ENCODE measurements at regions not wholly inside any gene's neighbourhood (a gene's known extent, or its start where the extent isn't known, plus 50 kb on each side); places are given as distances from the start of the nearest gene placed in this dataset.

DNA sequence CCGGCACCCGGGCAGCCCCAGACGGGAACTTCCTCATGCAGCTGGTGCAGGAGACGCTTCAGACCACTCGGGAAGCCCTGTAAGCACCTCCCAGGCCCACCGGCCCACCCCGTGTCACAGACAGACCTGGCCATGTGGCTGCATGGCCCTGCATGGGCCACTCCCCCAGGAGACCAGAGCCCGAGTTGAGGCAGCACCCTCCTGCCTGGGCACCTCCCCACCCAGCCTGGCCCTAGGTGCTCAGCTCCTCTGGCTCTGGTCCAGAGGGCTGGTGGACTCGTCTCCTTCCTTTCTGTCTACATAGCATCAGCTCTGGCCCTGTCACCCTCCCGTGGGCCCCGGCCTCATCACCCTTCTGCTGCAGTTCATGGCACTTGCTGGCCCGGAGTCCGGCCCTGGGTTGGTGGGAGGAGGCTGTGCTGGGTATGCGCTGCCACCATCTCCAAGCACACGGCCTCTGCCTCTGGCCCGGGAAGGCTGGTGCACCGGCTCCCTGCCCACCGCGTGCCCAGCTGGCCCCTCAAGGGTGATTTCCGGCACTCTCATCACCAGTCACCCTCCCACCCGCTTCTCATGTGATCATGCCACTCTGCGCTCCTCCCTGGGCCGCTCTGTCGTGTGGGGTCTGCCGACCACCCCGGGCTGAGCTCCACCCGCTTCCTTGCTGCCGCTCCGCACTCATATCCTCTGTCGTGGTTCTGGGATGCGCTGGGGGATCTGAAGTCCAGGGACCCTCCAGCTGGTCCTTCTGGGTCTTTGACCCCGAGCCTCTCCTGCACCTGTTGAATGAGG, 53.1 kb upstream of the DPYSL4 start:
- Histone ChIP-seq H3K9me3 (ENCODE audit: control insufficient read depth, insufficient read depth, low read depth, low read length) (no peaks in the 10 kb centered on the region), H3K36me3 (ENCODE audit: control insufficient read depth, insufficient read depth, low read length) (no peaks in the 10 kb centered on the region), H3K4me1 (ENCODE audit: control insufficient read depth, insufficient read depth, low read length) (no peaks in the 10 kb centered on the region), H3K27ac (ENCODE audit: low read length) (no peak overlapping the region), H3K27me3 (ENCODE audit: control insufficient read depth, insufficient read depth, low read length) (no peaks in the 10 kb centered on the region; the same call in 1 of the 2 replicates), H3K4me3 (ENCODE audit: low read depth in 2 of 2, low read length in 2 of 2) (no peak overlapping the region)
- intact Hi-C loops (cut with micrococcal nuclease; ENCODE audit: unreplicated experiment) = loop anchor here (10.0 kb wide), 1 partner anchor 99 kb away; no protein-coding TSS in a partner anchor
- ATAC-seq = no peak
- in situ Hi-C loops (cut with HindIII; ENCODE audit: low pct_unique_long_range_greater_than_20kb, low sequenced_read_pairs) = no loop called here
- BruUV-seq (replicated peaks) = no TSS peak
- TF ChIP-seq, protein P1, sequence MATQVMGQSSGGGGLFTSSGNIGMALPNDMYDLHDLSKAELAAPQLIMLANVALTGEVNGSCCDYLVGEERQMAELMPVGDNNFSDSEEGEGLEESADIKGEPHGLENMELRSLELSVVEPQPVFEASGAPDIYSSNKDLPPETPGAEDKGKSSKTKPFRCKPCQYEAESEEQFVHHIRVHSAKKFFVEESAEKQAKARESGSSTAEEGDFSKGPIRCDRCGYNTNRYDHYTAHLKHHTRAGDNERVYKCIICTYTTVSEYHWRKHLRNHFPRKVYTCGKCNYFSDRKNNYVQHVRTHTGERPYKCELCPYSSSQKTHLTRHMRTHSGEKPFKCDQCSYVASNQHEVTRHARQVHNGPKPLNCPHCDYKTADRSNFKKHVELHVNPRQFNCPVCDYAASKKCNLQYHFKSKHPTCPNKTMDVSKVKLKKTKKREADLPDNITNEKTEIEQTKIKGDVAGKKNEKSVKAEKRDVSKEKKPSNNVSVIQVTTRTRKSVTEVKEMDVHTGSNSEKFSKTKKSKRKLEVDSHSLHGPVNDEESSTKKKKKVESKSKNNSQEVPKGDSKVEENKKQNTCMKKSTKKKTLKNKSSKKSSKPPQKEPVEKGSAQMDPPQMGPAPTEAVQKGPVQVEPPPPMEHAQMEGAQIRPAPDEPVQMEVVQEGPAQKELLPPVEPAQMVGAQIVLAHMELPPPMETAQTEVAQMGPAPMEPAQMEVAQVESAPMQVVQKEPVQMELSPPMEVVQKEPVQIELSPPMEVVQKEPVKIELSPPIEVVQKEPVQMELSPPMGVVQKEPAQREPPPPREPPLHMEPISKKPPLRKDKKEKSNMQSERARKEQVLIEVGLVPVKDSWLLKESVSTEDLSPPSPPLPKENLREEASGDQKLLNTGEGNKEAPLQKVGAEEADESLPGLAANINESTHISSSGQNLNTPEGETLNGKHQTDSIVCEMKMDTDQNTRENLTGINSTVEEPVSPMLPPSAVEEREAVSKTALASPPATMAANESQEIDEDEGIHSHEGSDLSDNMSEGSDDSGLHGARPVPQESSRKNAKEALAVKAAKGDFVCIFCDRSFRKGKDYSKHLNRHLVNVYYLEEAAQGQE (IDR thresholded peaks at IDR 0.05; ENCODE audit: insufficient read depth in 1 of 2, low read depth in 2 of 2, low read length in 1 of 2) = no peak
- TF ChIP-seq SIN3A (IDR thresholded peaks at IDR 0.05; ENCODE audit: borderline replicate concordance, insufficient read depth, low read depth, low read length) = no peak
- TF ChIP-seq POLR2AphosphoS5 (IDR thresholded peaks at IDR 0.05; ENCODE audit: low read depth, low read length) = no peak
- TF ChIP-seq, protein P2, sequence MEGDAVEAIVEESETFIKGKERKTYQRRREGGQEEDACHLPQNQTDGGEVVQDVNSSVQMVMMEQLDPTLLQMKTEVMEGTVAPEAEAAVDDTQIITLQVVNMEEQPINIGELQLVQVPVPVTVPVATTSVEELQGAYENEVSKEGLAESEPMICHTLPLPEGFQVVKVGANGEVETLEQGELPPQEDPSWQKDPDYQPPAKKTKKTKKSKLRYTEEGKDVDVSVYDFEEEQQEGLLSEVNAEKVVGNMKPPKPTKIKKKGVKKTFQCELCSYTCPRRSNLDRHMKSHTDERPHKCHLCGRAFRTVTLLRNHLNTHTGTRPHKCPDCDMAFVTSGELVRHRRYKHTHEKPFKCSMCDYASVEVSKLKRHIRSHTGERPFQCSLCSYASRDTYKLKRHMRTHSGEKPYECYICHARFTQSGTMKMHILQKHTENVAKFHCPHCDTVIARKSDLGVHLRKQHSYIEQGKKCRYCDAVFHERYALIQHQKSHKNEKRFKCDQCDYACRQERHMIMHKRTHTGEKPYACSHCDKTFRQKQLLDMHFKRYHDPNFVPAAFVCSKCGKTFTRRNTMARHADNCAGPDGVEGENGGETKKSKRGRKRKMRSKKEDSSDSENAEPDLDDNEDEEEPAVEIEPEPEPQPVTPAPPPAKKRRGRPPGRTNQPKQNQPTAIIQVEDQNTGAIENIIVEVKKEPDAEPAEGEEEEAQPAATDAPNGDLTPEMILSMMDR (IDR thresholded peaks at IDR 0.05) = no peak
- no peak for TF ChIP-seq TCF7L2 (IDR thresholded peaks at IDR 0.05; ENCODE audit: low read depth, low read length)
- DNase-seq (ENCODE audit: low read depth, low spot score) = no peak
- CTCF ChIA-PET = interaction anchor here (0.7 kb wide), 1 partner anchor 37 kb away, joined by 3 read pairs; no protein-coding TSS in a partner anchor
- POLR2A ChIA-PET = no interaction called here

DNA sequence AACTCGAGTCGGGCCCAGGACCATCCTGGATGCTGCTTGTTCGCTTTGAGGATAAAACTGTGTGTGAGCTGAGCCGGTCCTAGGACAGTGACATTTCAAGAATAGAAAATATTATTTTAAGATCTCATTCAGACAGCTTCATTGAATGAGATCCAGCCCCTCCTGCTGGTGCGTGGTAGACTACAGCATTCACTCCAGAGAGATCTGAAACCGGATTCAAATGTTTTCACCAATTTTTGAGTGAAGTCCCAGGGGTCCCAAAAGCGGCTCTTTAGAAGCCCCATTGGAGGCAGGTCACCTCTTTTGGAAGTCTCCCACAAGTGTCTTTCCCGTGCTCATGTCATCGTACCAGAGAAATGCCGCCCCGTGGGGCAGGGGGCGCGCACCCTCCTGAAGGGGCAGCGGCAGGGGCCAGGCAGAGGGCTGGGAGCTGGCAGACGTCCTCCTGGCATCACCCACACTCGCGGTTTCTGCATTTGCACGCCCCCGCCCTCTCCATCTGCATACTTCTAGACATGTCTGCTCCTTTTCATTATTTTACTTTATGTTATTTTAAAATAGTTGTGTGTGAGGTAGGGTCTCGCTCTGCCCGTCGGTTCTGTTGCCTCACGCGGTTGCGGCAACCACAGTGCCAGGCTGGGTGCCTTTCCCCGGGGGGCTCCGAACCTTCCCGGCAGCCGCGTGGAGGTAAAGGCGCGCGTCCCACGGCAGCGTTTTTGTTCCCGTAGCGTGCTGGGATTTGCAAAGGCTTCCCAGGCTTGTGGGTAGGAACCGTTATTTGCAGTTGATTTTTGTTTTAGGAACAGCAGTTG, 52.3 kb upstream of the DPYSL4 start:
- no peaks in the 10 kb centered on the region for H3K4me1 ChIP-seq (ENCODE audit: control insufficient read depth, insufficient read depth, low read length)
- DNase-seq (ENCODE audit: low read depth, low spot score) (no peak), ATAC-seq (no peak)
- ChIA-PET CTCF (interaction anchor here (0.7 kb wide), 1 partner anchor 38 kb away, joined by 3 read pairs; no protein-coding TSS in a partner anchor), POLR2A (no interaction called here)
- no peaks in the 10 kb centered on the region for H3K36me3 ChIP-seq (ENCODE audit: control insufficient read depth, insufficient read depth, low read length)
- no peak overlapping the region for H3K4me3 ChIP-seq (ENCODE audit: low read depth in 2 of 2, low read length in 2 of 2)
- no peaks in the 10 kb centered on the region; the same call in 1 of the 2 replicates for H3K27me3 ChIP-seq (ENCODE audit: control insufficient read depth, insufficient read depth, low read length)
- intact Hi-C loops (cut with micrococcal nuclease; ENCODE audit: unreplicated experiment) = loop anchor here (10.0 kb wide), 1 partner anchor 100 kb away; no protein-coding TSS in a partner anchor
- in situ Hi-C loops (cut with HindIII; ENCODE audit: low pct_unique_long_range_greater_than_20kb, low sequenced_read_pairs) = no loop called here
- H3K9me3 ChIP-seq (ENCODE audit: control insufficient read depth, insufficient read depth, low read depth, low read length) = no peaks in the 10 kb centered on the region
- no TSS peak for BruUV-seq (replicated peaks)
- no peak for TF ChIP-seq POLR2AphosphoS5 (IDR thresholded peaks at IDR 0.05; ENCODE audit: low read depth, low read length)
- TF ChIP-seq SIN3A (IDR thresholded peaks at IDR 0.05; ENCODE audit: borderline replicate concordance, insufficient read depth, low read depth, low read length) = no peak
- TF ChIP-seq, protein P2 (IDR thresholded peaks at IDR 0.05) = no peak
- TF ChIP-seq, protein P1 (IDR thresholded peaks at IDR 0.05; ENCODE audit: insufficient read depth in 1 of 2, low read depth in 2 of 2, low read length in 1 of 2) = no peak
- no peak for TF ChIP-seq TCF7L2 (IDR thresholded peaks at IDR 0.05; ENCODE audit: low read depth, low read length)
- H3K27ac ChIP-seq (ENCODE audit: low read length) = no peak overlapping the region

Measured in Panc1 (cell line).